Activated CD4-positive, alpha-beta T cell treated with anti-CD3 and anti-CD28 coated beads for 24 hours (primary cell): ENCODE measurements at regions not wholly inside any gene's neighbourhood (a gene's known extent, or its start where the extent isn't known, plus 50 kb on each side); places are given as distances from the start of the nearest gene placed in this dataset.

ENCODE experiments used
- DNase-seq, 2 donors: peaks; one replicate each; pipeline ENCODE4 v3.0.0-alpha.2; 2020; ENCODE audit warnings: low read depth in 2 of 2

GRCh38 chr10:105793071-105793470 lies 1152.0 kb downstream of the SORCS3 start:
- no peak for DNase-seq

GRCh38 chr10:105785721-105786120 lies 1144.6 kb downstream of the SORCS3 start:
- no peak for DNase-seq

- no peak for DNase-seq
Observed at GRCh38 chr10:105783936-105784483, 1142.9 kb downstream of the SORCS3 start.

- no peak for DNase-seq
Observed at GRCh38 chr10:105774881-105775280, 1133.8 kb downstream of the SORCS3 start.

GRCh38 chr10:105774351-105774750 lies 1133.3 kb downstream of the SORCS3 start:
- DNase-seq = no peak

- DNase-seq = no peak
Observed at GRCh38 chr10:105770524-105771212, 1129.6 kb downstream of the SORCS3 start.

GRCh38 chr10:105769248-105770184 lies 1128.4 kb downstream of the SORCS3 start:
- DNase-seq = no peak

- no peak for DNase-seq
Observed at GRCh38 chr10:105763611-105764010, 1122.5 kb downstream of the SORCS3 start.

GRCh38 chr10:105761576-105762260 lies 1120.6 kb downstream of the SORCS3 start:
- no peak for DNase-seq

- no peak for DNase-seq
Observed at GRCh38 chr10:105759669-105760068, 1118.6 kb downstream of the SORCS3 start.

- DNase-seq = no peak
Observed at GRCh38 chr10:105758209-105758998, 1117.3 kb downstream of the SORCS3 start.

- no peak for DNase-seq
Observed at GRCh38 chr10:105757302-105757701, 1116.2 kb downstream of the SORCS3 start.

GRCh38 chr10:105756386-105756785 lies 1115.3 kb downstream of the SORCS3 start:
- DNase-seq = no peak

GRCh38 chr10:105751688-105752087 lies 1110.6 kb downstream of the SORCS3 start:
- no peak for DNase-seq

- no peak for DNase-seq
Observed at GRCh38 chr10:105745596-105746148, 1104.6 kb downstream of the SORCS3 start.

- no peak for DNase-seq
Observed at GRCh38 chr10:105743343-105744056, 1102.4 kb downstream of the SORCS3 start.

GRCh38 chr10:105742923-105743322 lies 1101.8 kb downstream of the SORCS3 start:
- no peak for DNase-seq

GRCh38 chr10:105742184-105742583 lies 1101.1 kb downstream of the SORCS3 start:
- no peak for DNase-seq

GRCh38 chr10:105734479-105734878 lies 1093.4 kb downstream of the SORCS3 start:
- DNase-seq = no peak

- DNase-seq = no peak
Observed at GRCh38 chr10:105733924-105734323, 1092.8 kb downstream of the SORCS3 start.
